GM18517 (cell line): ENCODE measurements at regions not wholly inside any gene's neighbourhood (a gene's known extent, or its start where the extent isn't known, plus 50 kb on each side); places are given as distances from the start of the nearest gene placed in this dataset.
"Not testable (repeated sequence)": the region's sequence is repeated elsewhere in the genome, so short reads cannot be mapped to it uniquely, and the experiment has no call there.

Source experiments
- ATAC-seq: cut with Tn5 transposase; IDR thresholded peaks from one replicate; pipeline ENCODE4 v1.9.1; 2021; ENCODE audit warnings: mild to moderate bottlenecking, moderate library complexity; ENCODE audit not compliant: unreplicated experiment

- no peak for ATAC-seq
Observed at GRCh38 chr10:2893991-2894390, 173.4 kb upstream of the PFKP start.

- no peak for ATAC-seq
Observed at GRCh38 chr10:2893158-2893845, 174.0 kb upstream of the PFKP start.

GRCh38 chr10:2891770-2892124 lies 175.6 kb upstream of the PFKP start:
- ATAC-seq: no peak

- ATAC-seq: no peak
Observed at GRCh38 chr10:2891073-2891769, 176.1 kb upstream of the PFKP start.

GRCh38 chr10:2890093-2890492 lies 177.3 kb upstream of the PFKP start:
- ATAC-seq: no peak

GRCh38 chr10:2888403-2889004 lies 178.8 kb upstream of the PFKP start:
- ATAC-seq: no peak

GRCh38 chr10:2887391-2888070 lies 179.8 kb upstream of the PFKP start:
- ATAC-seq: no peak

- no peak for ATAC-seq
Observed at GRCh38 chr10:2886662-2887061, 180.7 kb upstream of the PFKP start.

- no peak for ATAC-seq
Observed at GRCh38 chr10:2885288-2886278, 181.8 kb upstream of the PFKP start.

GRCh38 chr10:2883983-2884540 lies 183.3 kb upstream of the PFKP start:
- ATAC-seq: not testable (repeated sequence)

- ATAC-seq: no peak
Observed at GRCh38 chr10:2883238-2883637, 184.1 kb upstream of the PFKP start.

GRCh38 chr10:2882628-2883027 lies 184.7 kb upstream of the PFKP start:
- no peak for ATAC-seq

GRCh38 chr10:2881720-2882620 lies 185.4 kb upstream of the PFKP start:
- no peak for ATAC-seq

GRCh38 chr10:2880050-2880449 lies 187.3 kb upstream of the PFKP start:
- not testable (repeated sequence) for ATAC-seq

- ATAC-seq: no peak
Observed at GRCh38 chr10:2878818-2879217, 188.5 kb upstream of the PFKP start.

- ATAC-seq: no peak
Observed at GRCh38 chr10:2876032-2876431, 191.3 kb upstream of the PFKP start.

- no peak for ATAC-seq
Observed at GRCh38 chr10:2874963-2875362, 192.4 kb upstream of the PFKP start.

- ATAC-seq: no peak
Observed at GRCh38 chr10:2873769-2874168, 193.6 kb upstream of the PFKP start.

- ATAC-seq: no peak
Observed at GRCh38 chr10:2871673-2872219, 195.6 kb upstream of the PFKP start.
